SHP77 (cell line): ENCODE measurements at regions not wholly inside any gene's neighbourhood (a gene's known extent, or its start where the extent isn't known, plus 50 kb on each side); places are given as distances from the start of the nearest gene placed in this dataset.
"Not testable (repeated sequence)": the region's sequence is repeated elsewhere in the genome, so short reads cannot be mapped to it uniquely, and the experiment has no call there.

Experiments
- DNase-seq, 2 experiments: peaks; one replicate each; lab custom pipeline; 2025; lab: John Stamatoyannopoulos, UW

DNA sequence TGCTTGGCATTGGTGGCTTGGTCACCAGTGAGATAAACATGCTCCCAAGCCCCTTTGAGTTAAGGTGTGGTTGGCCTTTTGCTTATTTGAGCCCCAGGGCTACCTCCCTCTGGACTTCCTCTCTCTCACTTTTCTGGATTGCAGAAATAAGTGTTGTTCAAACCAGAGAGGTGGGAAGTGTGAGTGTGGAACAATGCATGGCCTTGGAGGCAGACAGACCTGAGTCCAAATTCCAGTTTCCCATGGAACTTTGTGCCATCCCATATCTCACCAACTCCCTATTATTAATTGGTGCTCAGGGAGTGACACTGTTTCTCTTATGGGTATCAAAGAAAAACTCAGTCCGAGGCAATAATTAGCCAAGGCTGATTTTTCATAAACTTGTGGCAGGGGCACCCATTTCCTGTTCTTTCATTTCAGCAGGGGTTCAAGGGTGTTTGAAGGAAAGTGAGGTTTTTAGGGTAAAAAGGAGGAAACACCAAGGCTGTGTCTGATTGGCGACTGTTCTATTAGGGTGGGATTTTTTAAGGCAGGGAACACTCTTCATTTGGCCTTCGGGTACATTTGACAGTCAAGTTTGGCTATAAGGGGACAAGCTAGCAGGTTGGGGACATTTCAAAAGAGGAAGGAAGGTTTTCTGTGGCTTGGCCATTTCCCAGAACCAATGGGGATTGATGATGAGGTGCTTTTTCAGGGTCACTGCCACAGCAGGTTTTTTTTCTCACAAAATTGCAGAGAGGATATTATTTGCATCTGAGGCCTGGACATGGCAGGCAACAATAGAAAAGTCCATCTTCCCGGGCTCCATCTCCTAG is 148.8 kb upstream of the NPY start:
- DNase-seq, result no peak

DNA sequence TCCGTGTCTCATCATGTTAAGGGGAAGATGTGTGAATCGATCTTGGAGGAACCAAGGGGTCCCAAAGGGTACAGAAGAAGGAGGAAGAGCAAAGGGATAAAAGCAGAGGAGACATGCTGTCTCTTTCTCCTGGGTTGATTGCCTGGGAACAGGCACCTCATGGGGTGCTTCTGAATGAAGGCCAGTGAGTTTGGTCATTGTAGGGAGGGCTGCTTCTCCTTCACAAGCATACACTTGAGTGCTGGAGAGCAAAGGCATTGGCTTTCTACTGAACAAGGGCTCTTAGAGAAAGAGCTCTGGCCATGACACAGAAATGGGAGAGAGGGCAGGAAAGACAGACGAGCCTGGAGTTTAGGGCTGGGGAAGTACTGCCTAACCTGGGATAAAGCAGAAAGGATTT is 146.7 kb upstream of the NPY start:
- no peak for DNase-seq

DNA sequence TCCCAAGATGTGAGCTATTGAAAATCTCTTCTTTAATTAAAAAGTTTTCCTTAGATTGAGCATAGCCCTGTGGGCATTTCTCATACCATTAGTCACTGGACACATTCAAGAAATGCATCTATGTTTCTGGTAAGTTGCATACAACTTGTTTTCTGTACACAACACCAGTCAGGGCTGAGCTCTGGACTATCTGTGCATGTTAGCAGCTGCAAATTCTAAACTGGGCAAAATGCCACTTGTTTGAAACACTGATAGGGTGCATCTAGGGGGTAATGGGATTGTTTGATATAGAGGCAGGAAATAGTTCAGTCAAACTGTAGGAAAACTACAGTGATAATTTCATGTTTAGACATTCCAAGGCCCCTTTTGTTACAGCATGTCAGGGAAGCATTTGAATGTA is 145.6 kb upstream of the NPY start:
- no peak for DNase-seq

DNA sequence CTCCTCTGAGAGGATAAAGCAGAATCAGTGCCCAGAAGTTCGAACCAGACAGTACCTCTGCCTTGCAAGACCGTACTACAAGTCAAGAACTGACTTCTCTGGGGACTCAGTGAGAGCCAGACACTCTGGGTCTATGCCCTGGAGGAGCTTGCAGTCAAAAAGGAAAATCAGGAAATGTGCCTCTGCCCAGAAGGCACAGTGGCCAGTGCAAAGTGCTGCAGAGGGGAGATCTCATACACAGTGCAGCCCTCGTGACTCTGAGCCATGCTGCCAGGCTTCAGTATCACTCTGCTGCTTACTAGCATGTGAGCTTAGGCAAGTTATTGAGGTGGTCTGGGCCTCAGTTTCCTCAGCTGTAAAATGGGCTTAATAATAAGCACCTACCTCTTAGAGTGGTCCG is 144.0 kb upstream of the NPY start:
- no peak for DNase-seq

DNA sequence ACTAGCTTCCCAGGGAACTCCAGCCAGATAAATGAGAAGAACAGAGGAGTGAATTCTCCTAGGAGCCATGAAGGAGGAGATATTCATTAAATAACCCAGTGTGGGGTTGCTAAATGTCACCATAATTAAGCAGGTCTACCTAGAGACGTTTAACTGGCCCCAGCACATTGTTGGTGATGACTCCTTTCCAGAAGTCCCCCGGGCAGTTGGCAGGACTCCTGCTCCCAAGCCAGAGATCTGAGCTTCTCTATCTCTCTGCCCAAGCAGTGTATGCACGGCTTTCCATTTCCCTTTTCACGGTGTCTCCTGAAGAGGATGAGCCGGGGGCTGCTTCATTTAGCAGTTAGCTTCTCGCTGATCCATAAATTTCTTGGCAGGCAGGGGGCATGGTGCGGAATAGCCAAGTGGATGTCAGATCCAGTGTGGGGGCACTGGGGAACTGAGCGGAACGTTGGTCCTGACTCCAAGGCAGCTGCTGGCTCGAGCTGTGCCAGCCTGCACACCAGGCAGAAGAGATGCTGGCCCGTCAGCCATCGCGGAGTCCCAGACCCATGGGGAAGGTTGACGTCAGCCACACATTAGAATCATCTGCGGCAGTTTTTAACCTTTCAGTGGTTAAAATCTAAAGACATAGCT is 142.0 kb upstream of the NPY start:
- no peak for DNase-seq

DNA sequence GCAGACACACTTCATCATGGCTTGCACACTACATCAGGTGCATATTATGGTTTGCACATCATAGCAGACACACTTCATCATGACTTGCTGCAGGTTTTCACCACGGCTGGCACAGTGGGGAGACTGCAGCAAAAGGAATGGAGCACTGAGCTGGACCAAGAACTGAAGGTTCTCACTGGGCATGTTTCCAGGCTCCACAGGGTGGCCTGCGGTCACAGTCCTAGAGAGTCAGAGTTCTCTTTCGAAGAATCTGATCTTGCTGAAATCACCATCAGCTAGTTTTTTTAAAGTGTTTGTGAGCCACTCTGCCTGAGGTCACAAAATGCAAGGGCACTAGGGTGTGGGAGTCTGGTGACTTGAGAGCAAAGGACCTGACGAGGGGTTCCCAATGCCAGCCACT is 140.4 kb upstream of the NPY start:
- no peak for DNase-seq

DNA sequence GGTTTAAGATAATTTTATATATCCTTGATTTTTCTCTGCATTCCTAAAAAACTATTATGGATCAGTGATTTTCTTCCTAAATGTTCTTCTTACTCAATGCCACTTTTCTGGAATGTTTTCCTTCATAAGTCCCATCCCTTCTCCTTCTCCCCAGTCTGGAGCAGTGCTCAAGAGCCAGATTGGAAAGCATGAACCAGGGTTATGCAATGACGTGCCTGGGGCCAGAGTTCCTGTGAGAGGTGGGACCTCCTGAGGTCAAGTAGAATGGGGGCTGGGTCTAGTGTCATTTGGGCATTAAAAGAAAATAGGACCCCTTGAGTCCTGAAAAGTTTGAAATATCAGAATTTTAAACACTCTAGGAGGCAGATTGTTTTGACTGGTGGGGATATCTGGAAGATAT is 132.0 kb upstream of the NPY start:
- no peak for DNase-seq

DNA sequence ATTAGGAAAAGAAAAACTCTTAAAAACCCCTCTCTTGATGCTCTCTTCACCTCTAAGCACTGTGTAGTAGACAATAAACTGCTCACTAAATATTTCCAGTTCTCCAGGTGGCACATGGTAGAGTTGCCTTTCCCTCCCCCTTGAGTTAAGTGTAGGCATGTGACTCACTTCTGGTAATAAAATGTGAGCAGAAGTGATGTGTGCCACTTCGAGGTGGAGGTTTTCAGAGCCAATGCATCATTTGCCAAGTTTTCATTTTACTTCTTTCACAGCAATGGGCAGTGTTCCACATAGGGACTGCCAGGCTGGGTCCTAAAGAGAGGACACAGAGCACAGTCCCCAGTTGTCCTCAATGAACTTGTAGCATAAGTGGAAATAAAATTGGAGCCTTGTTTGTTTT is 131.6 kb upstream of the NPY start:
- no peak for DNase-seq

DNA sequence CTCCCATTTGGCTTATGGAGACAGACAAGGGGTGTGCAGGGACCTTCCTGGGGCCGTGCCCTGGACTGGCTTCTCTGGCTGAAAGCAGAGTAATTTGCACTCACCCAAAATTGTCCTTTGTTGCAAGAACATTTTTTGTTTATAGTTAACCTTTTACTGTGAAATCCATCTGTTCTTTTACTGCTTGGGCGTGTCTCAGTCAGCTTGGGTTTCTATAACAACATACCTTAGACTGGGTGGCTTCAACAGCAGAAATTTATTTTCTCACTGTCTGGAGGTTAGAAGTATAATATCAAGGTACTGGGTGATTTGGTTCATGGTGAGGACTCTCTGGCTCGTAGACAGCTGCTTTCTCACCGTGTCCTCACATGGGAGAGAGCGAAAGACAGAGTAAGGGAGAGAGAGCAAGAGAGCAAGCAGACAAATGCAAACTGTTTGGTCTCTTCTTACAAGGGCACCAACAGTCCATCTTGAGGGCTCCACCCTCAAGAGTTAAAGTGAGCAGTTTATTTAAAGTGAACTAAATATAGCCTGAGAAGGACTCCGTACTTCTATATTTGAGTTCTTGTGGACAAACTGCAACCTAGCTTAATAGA is 131.0 kb upstream of the NPY start:
- no peak for DNase-seq

DNA sequence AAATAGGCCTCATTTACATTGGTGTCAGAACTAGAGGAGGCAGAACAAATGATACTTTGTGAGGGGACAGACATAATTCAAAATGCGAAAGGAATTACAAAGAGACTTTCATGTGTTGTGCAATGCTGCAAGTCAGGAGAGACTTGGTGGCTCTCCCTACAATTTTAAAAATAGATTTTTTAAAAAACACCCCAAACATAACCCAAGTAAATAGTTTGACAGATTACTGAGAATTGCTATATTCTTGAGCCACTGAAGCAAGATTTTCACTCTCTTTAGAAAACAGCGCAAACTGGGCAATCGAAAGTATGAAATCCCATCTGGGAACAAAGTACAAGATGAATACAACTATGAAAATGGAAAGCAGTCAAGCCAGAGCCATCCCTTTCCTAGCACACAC is 126.3 kb upstream of the NPY start:
- no peak for DNase-seq

DNA sequence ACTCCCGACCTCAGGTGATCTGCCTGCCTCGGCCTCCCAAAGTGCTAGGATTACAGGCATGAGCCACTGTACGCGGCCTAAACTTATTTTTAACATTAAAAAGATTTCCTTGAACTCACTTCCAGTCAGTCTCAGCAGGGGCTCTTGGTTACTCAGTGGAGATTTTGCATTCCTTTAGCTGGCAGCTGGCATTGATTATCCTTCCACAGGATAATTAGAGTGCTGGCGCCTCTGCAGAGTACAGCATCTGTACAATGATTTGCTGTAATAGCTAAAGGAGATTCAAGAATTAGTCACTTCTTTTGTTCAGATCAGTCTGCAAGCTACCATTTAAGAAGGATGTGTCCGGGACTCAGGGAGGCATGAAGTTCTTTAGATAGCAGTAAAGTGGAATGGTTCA is 125.0 kb upstream of the NPY start:
- DNase-seq, result no peak

DNA sequence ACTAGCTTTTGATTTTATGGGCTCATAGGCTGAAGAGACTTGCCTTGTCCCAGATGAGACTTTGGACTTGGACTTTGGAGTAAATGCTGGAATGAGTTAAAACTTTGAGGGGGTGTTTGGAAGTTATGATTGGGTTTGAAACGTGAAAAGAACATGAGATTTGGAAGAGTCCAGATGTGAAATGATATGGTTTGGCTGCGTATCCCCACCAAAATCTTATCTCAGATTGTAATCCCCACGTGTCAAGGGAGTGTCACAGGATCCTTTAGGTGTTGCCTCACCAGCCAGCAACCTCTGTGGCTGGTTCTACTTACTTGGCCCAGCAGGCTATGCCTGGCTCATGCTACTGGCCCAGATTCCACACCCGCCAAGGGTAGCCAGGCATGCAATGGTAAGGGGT is 119.6 kb upstream of the NPY start:
- no peak for DNase-seq

DNA sequence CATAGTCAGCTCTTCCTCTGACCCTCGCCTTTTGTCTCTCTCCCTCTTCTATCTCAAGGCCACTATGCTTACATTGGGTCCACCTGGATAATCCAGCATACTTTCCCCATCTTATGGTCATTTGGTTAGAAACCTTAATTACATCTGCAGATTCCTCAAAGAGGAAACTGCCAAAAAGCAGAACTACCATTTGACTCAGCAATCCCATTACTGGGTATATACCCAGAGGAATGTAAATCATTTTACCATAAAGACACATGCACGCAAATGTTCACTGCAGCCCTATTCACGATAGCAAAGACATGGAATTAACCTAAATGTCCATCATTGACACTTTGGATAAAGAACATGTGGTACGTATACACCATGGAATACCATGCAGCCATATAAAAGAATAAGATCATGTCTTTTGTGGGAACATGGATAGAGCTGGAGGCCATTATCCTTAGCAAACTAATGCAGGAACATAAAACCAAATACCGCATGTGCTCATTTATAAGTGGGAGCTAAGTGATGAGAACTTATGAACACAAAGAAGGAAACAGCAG is 114.8 kb upstream of the NPY start:
- no peak for DNase-seq

DNA sequence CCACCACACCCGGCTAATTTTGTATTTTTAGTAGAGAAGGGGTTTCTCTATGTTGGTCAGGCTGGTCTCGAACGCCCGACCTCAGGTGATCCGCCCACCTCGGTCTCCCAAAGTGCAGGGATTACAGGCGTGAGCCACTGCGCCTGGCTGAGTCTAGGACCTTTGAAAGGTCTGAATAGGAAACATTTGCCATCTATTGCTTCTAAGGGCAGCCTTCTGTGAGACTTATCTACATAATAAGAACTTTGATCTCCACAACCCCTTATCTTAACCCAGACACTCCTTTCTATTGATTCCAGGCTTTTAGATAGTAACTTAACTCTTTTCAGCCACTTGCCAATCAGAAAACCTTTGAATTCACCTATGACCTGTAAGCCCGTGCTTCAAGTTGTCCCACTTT is 112.0 kb upstream of the NPY start:
- not testable (repeated sequence) for DNase-seq

DNA sequence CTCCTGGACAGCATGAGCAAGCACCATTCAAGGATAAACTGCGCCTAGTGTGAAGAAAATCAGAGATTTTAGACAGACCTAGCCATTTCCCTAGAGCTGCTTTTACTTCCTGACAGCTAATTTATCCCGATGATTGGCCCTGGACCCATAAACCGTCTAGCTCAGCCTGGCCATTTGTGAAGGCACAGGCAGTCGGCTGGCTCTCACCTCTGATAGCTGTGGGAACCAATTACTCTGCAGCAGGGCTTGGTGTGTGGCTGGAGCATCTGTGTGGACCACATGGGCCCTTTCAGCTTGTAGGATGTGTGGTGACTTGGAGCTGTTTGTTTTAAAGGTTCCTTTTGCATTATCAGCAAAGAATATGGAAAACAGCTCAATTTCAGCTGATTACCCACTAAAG is 111.1 kb upstream of the NPY start:
- no peak for DNase-seq

DNA sequence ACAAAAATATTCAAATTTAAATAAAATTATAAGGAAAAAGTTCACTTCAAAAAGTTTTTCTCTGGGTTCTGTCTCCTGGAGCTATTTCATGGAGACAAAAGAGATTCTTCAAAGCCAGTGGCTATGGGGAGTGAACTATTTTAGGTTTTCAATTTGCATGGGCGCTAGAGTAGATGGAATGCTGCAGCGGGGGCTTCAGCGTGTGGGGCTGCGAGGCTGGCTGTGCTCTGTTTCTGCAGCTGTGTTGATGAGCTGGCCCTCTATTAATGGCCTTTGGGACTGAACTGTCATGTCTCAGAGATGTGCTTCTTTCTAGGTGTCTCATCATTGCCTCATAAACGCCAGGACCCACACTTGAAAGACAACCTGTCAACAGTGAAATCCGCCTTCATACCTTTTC is 108.4 kb upstream of the NPY start:
- no peak for DNase-seq

DNA sequence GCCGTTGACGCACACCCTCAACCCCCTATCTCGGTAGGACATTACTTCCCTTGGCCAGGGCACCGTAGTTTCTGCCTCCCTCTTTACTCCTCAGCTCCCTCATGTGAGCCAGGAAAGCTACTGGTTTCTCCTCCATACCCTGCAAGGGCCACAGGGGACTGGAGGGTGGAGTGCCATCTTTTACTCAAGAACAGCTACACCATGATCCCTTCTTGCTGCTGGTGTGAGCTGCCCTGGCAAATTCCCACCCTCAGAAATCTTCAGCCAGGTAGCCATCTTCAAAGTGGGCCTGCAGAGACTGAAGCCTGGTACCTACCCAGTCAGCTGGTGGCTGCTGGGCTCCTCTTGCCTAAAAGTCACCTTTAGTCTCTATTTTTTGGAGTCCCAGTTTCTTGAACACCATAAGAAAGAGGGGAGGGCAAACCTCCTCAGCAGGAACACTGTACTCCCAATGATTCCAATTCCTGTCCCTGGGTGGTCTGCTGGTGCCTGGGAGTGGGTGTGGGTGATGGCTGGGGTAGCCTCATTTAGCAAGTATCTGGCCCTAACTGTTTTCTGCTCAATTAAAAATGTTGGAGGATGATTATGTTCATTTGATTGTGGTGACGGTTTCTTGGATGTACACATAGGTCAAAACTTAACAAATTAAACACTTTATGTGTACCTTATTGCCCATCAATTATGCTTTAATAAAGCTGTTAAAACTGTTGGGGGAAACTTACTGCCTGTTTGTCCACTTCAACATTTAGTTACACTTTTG is 105.0 kb upstream of the NPY start:
- DNase-seq, result no peak

DNA sequence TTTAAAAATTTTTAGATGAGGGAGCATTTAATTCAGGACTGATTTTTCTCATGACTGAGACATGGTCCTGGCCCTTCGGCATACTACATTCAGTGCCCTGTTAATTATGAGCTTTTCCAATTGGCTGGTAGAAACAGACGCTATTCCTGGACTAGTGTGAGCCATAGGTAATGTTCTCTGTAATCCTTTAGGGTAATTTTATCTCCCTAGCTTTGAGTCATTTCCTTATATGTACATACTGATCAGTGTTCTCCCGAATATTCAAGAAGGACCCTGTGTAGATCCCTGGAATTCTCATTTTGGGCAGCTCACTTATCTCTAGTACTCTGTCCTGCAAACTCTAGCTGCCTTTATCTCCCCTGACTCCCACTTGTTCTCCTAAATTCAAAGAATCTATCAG is 92.6 kb upstream of the NPY start:
- no peak for DNase-seq

DNA sequence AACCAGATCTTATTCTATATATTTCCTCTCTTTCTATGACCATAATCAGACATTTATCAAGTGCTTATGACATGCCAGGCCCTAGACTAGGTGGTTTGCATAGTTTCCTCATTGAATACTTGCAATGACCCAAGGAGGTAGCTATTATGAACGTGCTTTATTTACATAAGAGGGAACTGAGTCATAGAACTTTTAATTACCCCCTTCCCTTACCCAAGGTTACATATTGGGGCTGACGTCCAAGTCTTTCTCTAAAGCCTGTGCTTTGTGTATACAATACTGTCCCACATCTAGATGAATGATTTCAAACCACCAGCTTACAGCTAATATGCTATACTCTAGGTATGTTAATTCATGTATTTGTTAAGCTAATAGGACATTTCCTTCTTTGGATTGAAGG is 91.9 kb upstream of the NPY start:
- no peak for DNase-seq

DNA sequence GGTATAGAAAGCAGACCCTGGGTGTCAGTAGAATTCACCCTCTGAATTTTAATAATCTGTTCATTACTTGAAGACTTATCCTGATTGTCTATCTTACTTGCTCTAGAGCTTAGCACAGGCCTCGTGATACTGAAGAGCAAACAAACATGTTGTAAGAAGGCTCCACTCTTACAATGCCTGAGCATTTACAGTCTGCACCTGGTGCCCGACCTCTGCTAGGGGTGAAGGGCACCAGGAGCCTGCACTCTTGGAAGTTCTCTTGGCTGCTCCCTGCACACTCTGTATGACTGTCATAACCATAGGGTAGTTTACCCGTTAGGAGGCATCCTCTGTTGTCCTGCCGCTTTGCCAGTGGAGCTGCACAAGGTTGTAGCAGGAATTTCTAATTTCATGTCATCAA is 91.3 kb upstream of the NPY start:
- DNase-seq, result no peak

DNA sequence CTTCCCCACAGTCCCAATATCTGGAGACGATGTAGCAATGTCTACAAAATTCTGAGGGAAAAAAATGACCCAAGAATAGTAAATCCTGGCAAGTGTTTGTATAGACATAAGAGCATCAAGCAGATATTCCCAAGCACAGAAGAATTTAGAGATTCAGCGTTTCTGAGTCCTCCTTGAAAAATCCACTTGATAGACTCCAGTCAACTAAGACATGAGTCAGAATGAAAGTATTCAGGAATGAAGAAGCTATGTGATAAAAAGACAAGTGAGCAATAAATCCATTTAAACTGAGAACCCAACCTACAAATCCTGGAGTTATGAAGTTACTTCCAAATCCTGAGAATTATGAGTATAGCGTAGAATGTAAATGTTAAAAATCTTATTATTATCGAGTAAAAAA is 86.1 kb upstream of the NPY start:
- DNase-seq, result no peak

DNA sequence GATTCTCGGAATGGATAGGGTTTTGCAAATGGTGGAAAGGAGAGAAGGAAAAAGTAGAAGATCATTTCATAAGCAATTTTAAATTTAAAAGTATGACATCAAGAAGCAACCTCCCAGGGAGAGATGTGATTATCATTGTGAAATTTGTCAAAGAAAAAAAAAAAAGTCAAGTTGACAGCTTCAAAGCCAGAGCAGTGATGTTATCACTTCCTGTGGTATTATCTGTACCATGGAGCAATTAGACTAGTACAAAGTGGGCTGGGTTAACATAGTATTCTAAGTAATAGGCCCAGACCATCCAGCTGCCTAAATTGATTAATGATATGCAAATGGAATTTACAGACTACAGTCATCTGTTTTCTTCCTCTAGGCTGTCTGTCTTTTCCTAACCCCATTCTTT is 84.0 kb upstream of the NPY start:
- DNase-seq, result no peak
